ENCODE measurements at regions not wholly inside any gene's neighbourhood (a gene's known extent, or its start where the extent isn't known, plus 50 kb on each side); places are given as distances from the start of the nearest gene placed in this dataset.

- H3K4me3 ChIP-seq (ENCODE audit: control insufficient read depth, low read depth, low read length), result no peak overlapping the region
- TF ChIP-seq CTCF (conservative IDR thresholded peaks at IDR 0.05; ENCODE audit: control insufficient read depth, insufficient read depth, low read depth, low read length), result no peak
- no peak for DNase-seq (ENCODE audit: low read depth)
These were observed 920.3 kb downstream of the CDH18 start for GRCh38 chr5:19067741-19068140.

- no peak for TF ChIP-seq CTCF (conservative IDR thresholded peaks at IDR 0.05; ENCODE audit: control insufficient read depth, insufficient read depth, low read depth, low read length)
- H3K4me3 ChIP-seq (ENCODE audit: control insufficient read depth, low read depth, low read length), result no peak overlapping the region
- DNase-seq (ENCODE audit: low read depth), result no peak
These were observed 889.6 kb downstream of the CDH18 start for GRCh38 chr5:19098434-19098833.

GRCh38 chr5:19099195-19099594 is 888.8 kb downstream of the CDH18 start:
- TF ChIP-seq CTCF (conservative IDR thresholded peaks at IDR 0.05; ENCODE audit: control insufficient read depth, insufficient read depth, low read depth, low read length), result no peak
- H3K4me3 ChIP-seq (ENCODE audit: control insufficient read depth, low read depth, low read length), result no peak overlapping the region
- no peak for DNase-seq (ENCODE audit: low read depth)

- no peak for DNase-seq (ENCODE audit: low read depth)
- H3K4me3 ChIP-seq (ENCODE audit: control insufficient read depth, low read depth, low read length), result no peak overlapping the region
- TF ChIP-seq CTCF (conservative IDR thresholded peaks at IDR 0.05; ENCODE audit: control insufficient read depth, insufficient read depth, low read depth, low read length), result no peak
These were observed 883.1 kb downstream of the CDH18 start for GRCh38 chr5:19104948-19105347.

GRCh38 chr5:19122923-19123322 is 865.1 kb downstream of the CDH18 start:
- H3K4me3 ChIP-seq (ENCODE audit: control insufficient read depth, low read depth, low read length), result no peak overlapping the region
- DNase-seq (ENCODE audit: low read depth), result no peak
- no peak for TF ChIP-seq CTCF (conservative IDR thresholded peaks at IDR 0.05; ENCODE audit: control insufficient read depth, insufficient read depth, low read depth, low read length)

- no peak for DNase-seq (ENCODE audit: low read depth)
- TF ChIP-seq CTCF (conservative IDR thresholded peaks at IDR 0.05; ENCODE audit: control insufficient read depth, insufficient read depth, low read depth, low read length), result no peak
- H3K4me3 ChIP-seq (ENCODE audit: control insufficient read depth, low read depth, low read length), result no peak overlapping the region
These were observed 861.9 kb downstream of the CDH18 start for GRCh38 chr5:19125956-19126713.
